ENCODE measurements at regions not wholly inside any gene's neighbourhood (a gene's known extent, or its start where the extent isn't known, plus 50 kb on each side); places are given as distances from the start of the nearest gene placed in this dataset.

DNA sequence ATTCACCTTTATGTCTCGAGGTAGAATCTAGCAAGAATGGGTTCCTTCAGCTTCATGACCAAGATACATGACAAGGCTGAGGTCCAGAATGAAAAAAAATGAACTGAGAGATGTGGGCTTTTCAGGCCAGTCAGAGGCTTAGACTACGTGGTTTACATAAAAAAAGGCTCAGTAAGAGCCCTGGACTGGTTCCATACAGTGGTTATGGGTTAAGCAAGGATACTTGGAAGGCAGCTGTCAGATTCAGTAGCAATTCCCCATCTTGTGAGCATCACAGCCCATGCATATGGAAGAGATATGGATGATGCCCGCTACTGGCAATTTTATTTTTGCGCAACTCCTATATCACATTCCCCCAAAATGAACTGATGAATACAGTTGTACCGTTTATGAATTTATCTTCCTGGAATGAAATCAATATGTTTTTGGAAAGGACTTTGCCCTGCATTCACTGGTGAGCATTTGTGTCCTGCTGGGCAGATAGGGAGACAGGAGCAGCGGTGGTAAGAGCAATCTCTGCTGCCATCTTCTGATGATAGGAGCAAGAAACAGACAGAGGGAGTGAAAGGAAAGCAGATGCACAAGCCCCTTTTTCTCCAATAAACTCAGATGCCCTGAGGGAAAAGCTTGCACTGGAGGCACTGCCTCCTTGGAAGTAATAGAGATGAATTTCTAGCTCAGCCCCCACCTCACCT, 280.4 kb downstream of the GALC start:
- no peak for DNase-seq

- DNase-seq, result no peak
These were observed 287.5 kb downstream of the GALC start for GRCh38 chr14:87705439-87705896.

- DNase-seq, result no peak
These were observed 294.5 kb downstream of the GALC start for GRCh38 chr14:87698481-87698880.

GRCh38 chr14:87696485-87696884, 296.5 kb downstream of the GALC start:
- DNase-seq, result no peak

- DNase-seq, result no peak
These were observed 301.7 kb downstream of the GALC start for GRCh38 chr14:87691042-87691881.

- DNase-seq, result no peak
These were observed 302.8 kb downstream of the GALC start for GRCh38 chr14:87690076-87690613.

- DNase-seq, result no peak
These were observed 304.5 kb downstream of the GALC start for GRCh38 chr14:87688524-87688923.

DNA sequence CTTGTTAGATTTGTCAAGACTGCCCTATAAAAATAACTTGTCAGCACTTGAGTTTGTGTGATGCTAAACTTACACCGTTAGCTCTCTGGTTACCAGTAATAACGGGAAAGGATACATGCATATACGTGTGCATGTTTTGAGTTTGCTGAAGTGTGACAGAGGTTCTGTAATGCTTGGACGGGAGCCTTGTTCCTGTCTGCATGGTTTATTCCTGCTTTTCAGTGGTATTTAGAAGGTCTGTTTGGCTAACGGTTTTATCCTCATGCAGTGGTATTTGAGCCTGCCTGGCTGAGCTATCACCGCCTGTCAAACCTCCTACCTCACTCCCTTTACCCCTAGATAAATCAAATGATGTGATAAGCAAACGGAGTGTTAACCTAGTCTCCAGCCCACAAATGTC, 305.6 kb downstream of the GALC start:
- DNase-seq, result no peak

DNA sequence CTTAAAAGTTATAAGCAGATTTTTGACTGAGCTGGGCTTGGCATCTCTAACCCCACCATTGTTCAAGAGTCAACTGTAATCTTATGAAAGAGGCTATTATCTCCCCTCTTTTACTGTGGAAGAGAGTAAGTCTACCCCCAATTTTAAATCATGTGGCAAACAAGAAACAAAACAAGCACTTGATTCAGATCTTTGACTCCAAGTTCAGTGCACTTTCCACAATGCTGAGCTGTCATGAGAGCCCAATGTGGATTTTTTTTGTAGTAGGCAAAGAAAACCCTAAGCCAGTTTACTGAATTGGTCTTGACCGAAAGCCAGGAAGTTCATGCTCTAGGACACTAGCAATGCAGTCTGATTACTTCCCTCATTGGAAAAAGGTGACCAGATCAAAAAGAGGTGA, 306.2 kb downstream of the GALC start:
- DNase-seq, result no peak

DNA sequence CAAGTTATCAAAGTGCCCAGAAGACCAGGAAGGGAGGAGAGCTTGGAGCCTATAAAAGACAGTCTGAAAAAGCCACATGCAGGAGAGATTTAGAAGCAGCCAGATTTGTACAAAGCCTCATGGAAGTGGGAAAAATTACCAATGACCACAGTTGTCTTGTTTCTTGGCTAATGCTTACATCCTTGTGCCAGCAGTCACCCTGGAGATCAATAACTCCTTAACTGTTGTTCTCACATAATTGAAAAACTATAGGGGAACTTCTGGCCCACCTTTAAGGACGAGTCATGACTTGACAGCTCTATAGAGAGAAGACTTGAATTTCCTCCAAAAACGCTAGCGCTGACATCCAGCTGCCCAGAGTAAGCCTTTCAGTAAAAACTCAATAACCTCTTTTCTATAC, 313.1 kb downstream of the GALC start:
- no peak for DNase-seq

- DNase-seq, result no peak
These were observed 314.4 kb downstream of the GALC start for GRCh38 chr14:87678624-87679023.

- DNase-seq, result no peak
These were observed 316.1 kb downstream of the GALC start for GRCh38 chr14:87676814-87677437.

- no peak for DNase-seq
These were observed 325.3 kb downstream of the GALC start for GRCh38 chr14:87667659-87668058.

GRCh38 chr14:87656315-87656714, 336.7 kb downstream of the GALC start:
- no peak for DNase-seq

GRCh38 chr14:87652278-87652677, 340.7 kb downstream of the GALC start:
- DNase-seq, result no peak

- no peak for DNase-seq
These were observed 348.3 kb downstream of the GALC start for GRCh38 chr14:87644689-87645088.

- DNase-seq, result no peak
These were observed 350.0 kb downstream of the GALC start for GRCh38 chr14:87643005-87643404.

GRCh38 chr14:87640553-87640952, 352.4 kb downstream of the GALC start:
- DNase-seq, result no peak

GRCh38 chr14:87638196-87638595, 354.8 kb downstream of the GALC start:
- no peak for DNase-seq

GRCh38 chr14:87635442-87635841, 357.5 kb downstream of the GALC start:
- no peak for DNase-seq

DNA sequence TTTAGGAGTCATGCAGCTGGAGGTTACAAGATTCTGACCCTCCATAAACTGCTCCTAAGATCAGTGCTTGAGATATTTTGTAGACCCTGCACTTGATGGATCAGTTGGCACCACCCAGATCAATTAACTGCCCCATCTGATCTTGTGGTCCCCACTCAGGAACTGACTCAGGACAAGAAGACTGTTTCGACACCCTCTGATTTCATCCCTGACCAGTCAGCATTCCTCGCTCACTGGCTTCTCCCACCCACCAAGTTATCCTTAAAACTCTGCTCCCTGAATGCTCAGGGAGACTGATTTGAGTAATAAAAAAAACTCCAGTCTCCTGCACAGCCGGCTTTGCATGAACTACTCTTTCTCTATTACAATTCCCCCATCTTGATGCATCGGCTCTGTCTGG, 360.2 kb downstream of the GALC start:
- no peak for DNase-seq

DNA sequence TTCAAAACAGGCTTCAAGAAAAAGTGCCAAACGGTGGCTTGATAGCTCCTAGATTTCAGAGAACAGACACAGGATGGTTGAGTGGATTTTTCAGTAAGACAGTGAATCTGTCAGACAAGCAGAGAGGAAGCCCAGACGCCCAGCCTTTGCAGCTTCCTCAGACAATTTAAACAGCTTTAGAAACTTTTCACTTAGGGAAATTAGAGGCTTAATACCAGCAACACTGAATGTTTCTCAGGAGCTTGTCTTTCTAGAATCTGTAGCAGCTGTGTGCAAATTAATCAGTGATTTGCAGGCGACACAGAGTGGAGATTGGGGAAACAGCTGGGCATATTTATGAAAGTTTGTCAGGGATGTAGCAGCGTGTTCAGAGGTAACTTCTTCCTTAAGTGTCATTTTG, 362.1 kb downstream of the GALC start:
- DNase-seq, result no peak

GRCh38 chr14:87629788-87630187, 363.2 kb downstream of the GALC start:
- DNase-seq, result no peak

GRCh38 chr14:87628780-87629179, 364.2 kb downstream of the GALC start:
- DNase-seq, result no peak
